Cardiac muscle cell (in vitro differentiated cells and primary cell): ENCODE measurements at regions not wholly inside any gene's neighbourhood (a gene's known extent, or its start where the extent isn't known, plus 50 kb on each side); places are given as distances from the start of the nearest gene placed in this dataset.

Experiments
- DNase-seq, 2 donors: peaks; one replicate each; pipeline versions ENCODE4 v3.0.0 to v3.0.0-alpha.2; 2010 to 2017; ENCODE audit warnings: low read depth in 1 of 2, low spot score in 1 of 2
- H3K27ac ChIP-seq: fragments of 200-600 bp; sonication (generic); 2 replicates; pipeline ENCODE4 v1.5.1; 2016
- H3K27me3 ChIP-seq: fragments of 200-600 bp; sonication (generic); 2 replicates; pipeline ENCODE4 v1.6.0; 2016; ENCODE audit warnings: control low read depth
- H3K36me3 ChIP-seq: fragments of 200-600 bp; sonication (generic); 2 replicates; pipeline ENCODE4 v1.5.1; 2016; ENCODE audit warnings: control low read depth
- H3K4me1 ChIP-seq: fragments of 200-600 bp; sonication (generic); 2 replicates; pipeline ENCODE4 v1.8.1; 2017; ENCODE audit warnings: low read depth, mild to moderate bottlenecking, mixed run types
- H3K4me3 ChIP-seq: fragments of 200-600 bp; sonication (generic); 2 replicates; pipeline ENCODE4 v1.5.1; 2016; ENCODE audit warnings: mild to moderate bottlenecking
- H3K9me3 ChIP-seq: fragments of 200-600 bp; sonication (generic); 2 replicates; pipeline ENCODE4 v1.5.1; 2017; ENCODE audit warnings: low read depth, mild to moderate bottlenecking, control low read depth
- CTCF ChIP-seq: IDR thresholded peaks from 2 replicates; pipeline ENCODE4 v1.5.1; 2012; ENCODE audit warnings: low read depth, mild to moderate bottlenecking, low read length

- Histone ChIP-seq H3K4me1 (peaks cover under 1% of the 10 kb centered on the region), H3K4me3 (no peak overlapping the region), H3K27me3 (peaks cover 100% of the 10 kb centered on the region), H3K9me3 (no peaks in the 10 kb centered on the region), H3K27ac (no peak overlapping the region), H3K36me3 (no peaks in the 10 kb centered on the region)
- no peak for TF ChIP-seq CTCF
- no peak for DNase-seq
Observed at GRCh38 chr7:155378959-155379871, 78.7 kb upstream of the EN2 start.

GRCh38 chr7:155380221-155380861, 77.6 kb upstream of the EN2 start:
- no peak overlapping the region for H3K27ac ChIP-seq
- no peak overlapping the region for H3K4me3 ChIP-seq
- peaks cover 100% of the 10 kb centered on the region for H3K27me3 ChIP-seq
- peak; percentile 85 for TF ChIP-seq CTCF
- peak; percentile 74 to 89 for DNase-seq
- H3K9me3 ChIP-seq = no peaks in the 10 kb centered on the region
- no peaks in the 10 kb centered on the region for H3K36me3 ChIP-seq
- H3K4me1 ChIP-seq = no peaks in the 10 kb centered on the region

GRCh38 chr7:155380976-155381851, 76.7 kb upstream of the EN2 start:
- no peak for DNase-seq
- H3K36me3 ChIP-seq = no peaks in the 10 kb centered on the region
- no peak for TF ChIP-seq CTCF
- H3K27ac ChIP-seq = no peak overlapping the region
- H3K4me3 ChIP-seq = peak overlapping the region; percentile 8
- no peaks in the 10 kb centered on the region for H3K9me3 ChIP-seq
- no peaks in the 10 kb centered on the region for H3K4me1 ChIP-seq
- peaks cover 100% of the 10 kb centered on the region for H3K27me3 ChIP-seq

- Histone ChIP-seq H3K36me3 (no peaks in the 10 kb centered on the region), H3K27ac (no peak overlapping the region), H3K27me3 (peaks cover 100% of the 10 kb centered on the region), H3K4me3 (peak overlapping the region; percentile 8), H3K9me3 (no peaks in the 10 kb centered on the region), H3K4me1 (no peaks in the 10 kb centered on the region)
- peak in 1 of 2 donors; percentile 42 for DNase-seq
- TF ChIP-seq CTCF = no peak
Observed at GRCh38 chr7:155381852-155382801, 75.8 kb upstream of the EN2 start.
